Amygdala (tissue), 56 donors: ENCODE measurements at regions not wholly inside any gene's neighbourhood (a gene's known extent, or its start where the extent isn't known, plus 50 kb on each side); places are given as distances from the start of the nearest gene placed in this dataset.

Source experiments
- DNase-seq, 56 donors: peaks; one replicate each; lab custom pipeline; 2025; lab: John Stamatoyannopoulos, UW

- DNase-seq, result no peak
These were observed 362.2 kb upstream of the KLF6 start for GRCh38 chr10:4147245-4147644.

- DNase-seq, result peak in 4 of 56 donors; percentile 2 to 36 (median 25)
These were observed 359.8 kb upstream of the KLF6 start for GRCh38 chr10:4144817-4145216.

- DNase-seq, result no peak
These were observed 356.5 kb upstream of the KLF6 start for GRCh38 chr10:4141471-4141870.

GRCh38 chr10:4138146-4138721, 353.2 kb upstream of the KLF6 start:
- DNase-seq, result no peak

GRCh38 chr10:4137299-4137698, 352.3 kb upstream of the KLF6 start:
- DNase-seq, result no peak

GRCh38 chr10:4136121-4136520, 351.1 kb upstream of the KLF6 start:
- DNase-seq, result no peak

- DNase-seq, result no peak
These were observed 347.2 kb upstream of the KLF6 start for GRCh38 chr10:4132216-4132556.

GRCh38 chr10:4131407-4132215, 346.6 kb upstream of the KLF6 start:
- no peak for DNase-seq

GRCh38 chr10:4130685-4131084, 345.7 kb upstream of the KLF6 start:
- DNase-seq, result no peak

GRCh38 chr10:4129866-4130477, 345.0 kb upstream of the KLF6 start:
- DNase-seq, result no peak

- no peak for DNase-seq
These were observed 342.7 kb upstream of the KLF6 start for GRCh38 chr10:4127518-4128315.

- DNase-seq, result no peak
These were observed 340.8 kb upstream of the KLF6 start for GRCh38 chr10:4125776-4126175.

GRCh38 chr10:4121502-4122380, 336.7 kb upstream of the KLF6 start:
- no peak for DNase-seq

- DNase-seq, result no peak
These were observed 335.3 kb upstream of the KLF6 start for GRCh38 chr10:4120096-4120853.

GRCh38 chr10:4119107-4119506, 334.1 kb upstream of the KLF6 start:
- DNase-seq, result no peak

GRCh38 chr10:4117604-4118003, 332.6 kb upstream of the KLF6 start:
- no peak for DNase-seq

GRCh38 chr10:4111643-4112042, 326.6 kb upstream of the KLF6 start:
- DNase-seq, result no peak

- DNase-seq, result no peak
These were observed 324.5 kb upstream of the KLF6 start for GRCh38 chr10:4109469-4109868.

- no peak for DNase-seq
These were observed 323.7 kb upstream of the KLF6 start for GRCh38 chr10:4108693-4109092.
